ENCODE measurements at regions not wholly inside any gene's neighbourhood (a gene's known extent, or its start where the extent isn't known, plus 50 kb on each side); places are given as distances from the start of the nearest gene placed in this dataset.
"Not testable (repeated sequence)": the region's sequence is repeated elsewhere in the genome, so short reads cannot be mapped to it uniquely, and the experiment has no call there.

DNA sequence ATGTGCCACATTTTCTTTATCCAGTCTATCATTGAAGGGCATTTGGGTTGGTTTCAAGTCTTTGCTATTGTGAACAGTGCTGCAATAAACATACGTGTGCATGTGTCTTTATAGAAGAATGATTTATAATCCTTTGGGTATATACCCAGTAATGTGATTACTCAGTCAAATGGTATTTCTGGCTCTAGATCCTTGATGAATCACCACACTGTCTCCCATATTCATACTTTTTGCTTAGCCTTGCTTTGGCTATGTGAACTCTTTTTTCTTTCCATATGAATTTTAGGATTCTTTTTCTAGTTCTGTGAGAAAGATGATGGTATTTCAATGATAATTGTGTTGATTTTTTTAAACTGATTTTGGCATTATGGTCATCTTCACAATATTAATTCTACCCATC lies 530.1 kb downstream of the SLC6A15 start:
- TF ChIP-seq POLR2AphosphoS5, EP300, POLR2A (IDR thresholded peaks at IDR 0.05): not testable (repeated sequence)
- TF ChIP-seq, protein P1, sequence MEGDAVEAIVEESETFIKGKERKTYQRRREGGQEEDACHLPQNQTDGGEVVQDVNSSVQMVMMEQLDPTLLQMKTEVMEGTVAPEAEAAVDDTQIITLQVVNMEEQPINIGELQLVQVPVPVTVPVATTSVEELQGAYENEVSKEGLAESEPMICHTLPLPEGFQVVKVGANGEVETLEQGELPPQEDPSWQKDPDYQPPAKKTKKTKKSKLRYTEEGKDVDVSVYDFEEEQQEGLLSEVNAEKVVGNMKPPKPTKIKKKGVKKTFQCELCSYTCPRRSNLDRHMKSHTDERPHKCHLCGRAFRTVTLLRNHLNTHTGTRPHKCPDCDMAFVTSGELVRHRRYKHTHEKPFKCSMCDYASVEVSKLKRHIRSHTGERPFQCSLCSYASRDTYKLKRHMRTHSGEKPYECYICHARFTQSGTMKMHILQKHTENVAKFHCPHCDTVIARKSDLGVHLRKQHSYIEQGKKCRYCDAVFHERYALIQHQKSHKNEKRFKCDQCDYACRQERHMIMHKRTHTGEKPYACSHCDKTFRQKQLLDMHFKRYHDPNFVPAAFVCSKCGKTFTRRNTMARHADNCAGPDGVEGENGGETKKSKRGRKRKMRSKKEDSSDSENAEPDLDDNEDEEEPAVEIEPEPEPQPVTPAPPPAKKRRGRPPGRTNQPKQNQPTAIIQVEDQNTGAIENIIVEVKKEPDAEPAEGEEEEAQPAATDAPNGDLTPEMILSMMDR (IDR thresholded peaks at IDR 0.05) = not testable (repeated sequence)

Data from sigmoid colon (tissue), 4 donors.